Hematopoietic multipotent progenitor cell (in vitro differentiated cells): ENCODE measurements at regions not wholly inside any gene's neighbourhood (a gene's known extent, or its start where the extent isn't known, plus 50 kb on each side); places are given as distances from the start of the nearest gene placed in this dataset.
"Not testable (repeated sequence)": the region's sequence is repeated elsewhere in the genome, so short reads cannot be mapped to it uniquely, and the experiment has no call there.

Experiments used
- DNase-seq, 3 donors: peaks; one replicate each; pipeline ENCODE4 v3.0.0-alpha.2; 2011 to 2015; ENCODE audit warnings: low read depth in 2 of 3, low spot score in 2 of 3

DNA sequence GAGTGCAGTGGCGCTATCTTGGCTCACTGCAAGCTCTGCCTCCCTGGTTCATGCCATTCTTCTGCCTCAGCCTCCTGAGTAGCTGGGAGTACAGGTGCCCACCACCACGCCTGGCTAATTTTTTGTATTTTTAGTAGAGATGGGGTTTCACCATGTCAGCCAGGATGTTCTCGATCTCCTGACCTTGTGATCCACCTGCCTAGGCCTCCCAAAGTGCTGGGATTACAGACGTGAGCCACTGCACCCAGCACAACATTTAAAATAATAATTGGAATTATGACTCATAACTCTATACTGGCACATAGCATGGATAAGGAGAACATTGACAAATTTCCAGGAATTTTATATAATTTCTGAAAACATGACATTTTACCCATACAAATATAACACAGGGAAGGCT lies 54.2 kb downstream of the DBET start:
- DNase-seq: not testable (repeated sequence)

DNA sequence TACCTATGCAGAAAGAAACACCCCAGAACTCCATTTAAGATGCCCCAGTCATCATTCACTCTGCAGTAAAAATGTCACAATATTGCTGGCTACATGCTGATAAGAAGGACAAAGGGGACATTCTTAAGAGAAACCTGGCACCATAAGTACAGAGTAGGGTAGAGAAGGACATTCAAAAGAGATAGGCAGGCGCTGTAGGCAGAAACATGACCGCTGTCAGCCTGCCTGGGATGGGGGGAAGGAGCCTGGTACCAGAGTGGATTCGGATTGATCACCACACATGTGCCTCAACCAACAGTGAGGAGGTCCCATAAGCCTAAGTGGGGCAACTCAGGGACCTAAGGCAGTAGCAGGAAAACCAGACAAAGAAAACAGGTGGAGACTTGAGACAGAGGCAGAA lies 54.1 kb upstream of the DUX4 start:
- DNase-seq: not testable (repeated sequence)

DNA sequence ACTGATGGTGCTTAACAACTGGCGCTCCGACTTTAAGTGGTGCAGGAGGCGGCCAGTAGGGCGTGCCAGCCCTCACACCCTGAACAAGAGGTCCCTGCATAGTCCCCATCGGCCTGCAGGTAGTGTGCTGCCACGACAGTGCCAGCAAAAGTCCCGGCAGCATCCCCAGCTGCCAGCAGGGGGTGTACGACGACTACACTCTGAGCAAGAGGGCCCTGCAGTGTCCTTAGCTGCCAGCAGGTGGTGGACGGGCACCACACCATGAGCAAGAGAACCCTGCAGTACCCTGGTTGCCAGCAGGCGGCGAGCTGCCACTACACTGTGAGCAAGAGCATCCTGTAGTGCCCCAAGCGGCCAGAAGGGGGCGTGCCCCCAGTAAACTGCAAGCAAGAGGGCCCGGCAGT lies 53.5 kb upstream of the DUX4 start:
- not testable (repeated sequence) for DNase-seq

DNA sequence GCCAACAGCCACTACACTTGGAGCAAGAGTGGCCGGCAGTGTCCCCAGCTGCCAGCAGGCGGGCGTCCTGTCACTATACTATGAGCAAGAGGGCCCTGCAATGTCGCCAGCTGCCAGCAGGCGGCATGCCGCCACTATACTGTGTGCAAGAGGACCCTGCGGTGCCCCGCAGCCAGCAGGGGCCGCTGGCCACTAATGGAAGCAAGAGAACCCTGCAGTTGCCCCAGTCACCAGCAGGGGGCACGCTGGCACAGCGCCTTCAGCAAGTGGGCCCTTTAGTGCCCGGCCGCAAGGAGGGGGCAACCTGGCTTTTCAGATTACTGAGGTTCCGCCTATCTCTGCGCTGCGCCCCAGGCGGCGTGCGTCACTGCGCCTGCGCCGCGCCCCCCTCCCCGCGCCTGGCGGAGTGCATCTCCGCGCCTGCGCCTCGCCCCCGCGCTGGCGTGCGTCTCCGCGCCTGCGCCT lies 53.0 kb upstream of the DUX4 start:
- DNase-seq: peak in 2 of 3 donors; percentile 35 to 41

DNA sequence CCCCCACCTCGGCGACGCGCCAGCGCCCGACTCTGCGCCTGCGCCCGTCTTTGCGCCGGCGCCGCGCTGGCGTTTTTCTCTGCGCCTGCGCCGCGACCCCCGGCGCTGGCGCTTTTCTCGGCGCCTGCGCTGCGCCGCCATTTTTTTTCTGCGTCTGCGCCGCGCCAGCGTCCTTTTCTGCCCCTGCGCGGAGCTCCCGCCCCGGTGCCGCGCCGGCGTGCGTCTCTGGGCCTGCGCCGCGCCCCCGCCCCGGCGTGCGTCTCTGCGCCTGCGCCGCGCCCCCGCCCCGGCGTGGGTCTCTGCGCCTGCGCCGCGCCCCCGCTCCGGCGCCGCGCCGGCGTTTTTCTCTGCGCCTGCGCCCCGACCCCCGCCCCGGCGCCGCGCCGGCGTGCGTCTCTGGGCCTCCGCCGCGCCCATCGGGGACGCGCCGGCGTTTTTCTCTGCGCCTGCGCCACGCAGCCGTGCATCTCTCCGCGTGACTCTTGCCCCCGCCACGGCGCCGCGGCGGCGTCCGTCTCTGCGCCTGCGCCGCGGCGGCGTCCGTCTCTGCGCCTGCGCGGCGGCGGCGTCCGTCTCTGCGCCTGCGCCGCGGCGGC lies 52.4 kb upstream of the DUX4 start:
- not testable (repeated sequence) for DNase-seq

DNA sequence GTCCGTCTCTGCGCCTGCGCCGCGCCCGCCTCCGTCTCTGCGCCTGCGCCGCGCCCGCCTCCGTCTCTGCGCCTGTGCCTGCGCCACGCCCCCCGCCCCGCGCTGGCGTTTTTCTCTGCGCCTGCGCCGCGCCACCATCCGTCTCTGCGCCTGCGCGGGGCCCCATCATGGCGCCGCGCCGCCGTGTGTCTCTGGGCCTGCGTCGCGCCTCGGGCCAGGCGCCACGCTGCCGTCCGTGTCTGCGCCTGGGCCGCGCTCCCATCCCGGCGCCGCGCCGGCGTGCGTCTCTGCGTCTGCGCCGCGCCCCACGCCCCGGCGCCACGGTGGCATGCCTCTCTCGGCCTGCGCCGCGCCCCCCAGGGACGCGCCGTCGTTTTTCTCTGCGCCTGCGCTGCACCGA lies 51.8 kb upstream of the DUX4 start:
- DNase-seq: no peak

DNA sequence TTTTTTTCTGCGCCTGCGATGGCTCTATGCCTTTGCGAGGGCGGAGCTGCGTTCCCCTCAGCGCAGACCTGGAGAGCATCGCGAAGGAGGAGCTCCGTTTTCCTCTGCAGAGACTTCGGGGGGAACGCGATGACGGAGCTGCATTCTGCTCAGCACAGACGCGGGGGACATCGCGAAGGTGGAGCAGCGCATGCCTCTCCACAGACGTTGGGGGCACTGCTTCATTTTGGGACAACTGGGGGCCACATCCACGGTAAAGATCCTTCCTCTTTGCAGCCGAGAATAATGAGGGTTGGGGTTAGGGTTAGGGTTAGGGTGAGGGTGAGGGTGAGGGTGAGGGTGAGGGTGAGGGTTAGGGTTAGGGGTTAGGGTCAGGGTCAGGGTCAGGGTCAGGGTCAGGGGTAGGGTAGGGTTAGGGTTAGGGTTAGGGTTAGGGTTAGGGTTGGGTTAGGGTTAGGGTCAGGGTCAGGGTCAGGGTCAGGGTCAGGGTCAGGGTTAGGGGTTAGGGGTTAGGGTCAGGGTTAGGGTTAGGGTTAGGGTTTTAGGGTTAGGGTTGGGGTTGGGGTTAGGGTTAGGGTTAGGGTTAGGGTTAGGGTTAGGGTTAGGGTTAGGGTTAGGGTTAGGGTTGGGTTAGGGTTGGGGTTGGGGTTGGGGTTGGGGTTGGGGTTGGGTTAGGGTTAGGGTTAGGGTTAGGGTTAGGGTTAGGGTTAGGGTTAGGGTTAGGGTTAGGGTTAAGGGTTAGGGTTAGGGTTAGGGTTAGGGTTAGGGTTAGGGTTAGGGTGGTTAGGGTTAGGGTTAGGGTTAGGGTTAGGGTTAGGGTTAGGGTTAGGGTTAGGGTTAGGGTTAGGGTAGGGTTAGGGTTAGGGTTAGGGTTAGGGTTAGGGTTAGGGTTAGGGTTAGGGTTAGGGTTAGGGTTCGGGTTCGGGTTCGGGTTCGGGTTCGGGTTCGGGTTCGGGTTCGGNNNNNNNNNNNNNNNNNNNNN lies 51.1 kb upstream of the DUX4 start:
- DNase-seq: peak in 1 of 3 donors; percentile 24
